T-cell (primary cell): ENCODE measurements at regions not wholly inside any gene's neighbourhood (a gene's known extent, or its start where the extent isn't known, plus 50 kb on each side); places are given as distances from the start of the nearest gene placed in this dataset.

Source experiments
- ATAC-seq, 4 experiments: fragments of 200-7000 bp in 3 of 4; fragments of 150-1000 bp in 1 of 4; cut with Tn5 transposase; replicated peaks in 1 of 4; 1 replicate in 3 of 4; 2 replicates in 1 of 4; pipeline ENCODE4 v1.10.0; 2021; ENCODE audit warnings: moderate library complexity in 3 of 4, mild to moderate bottlenecking in 2 of 4, moderate number of reproducible peaks in 1 of 4
- CTCF ChIA-PET, 2 donors: fragments of 300-600 bp; sonication (Branson Sonifier 250); formaldehyde crosslinking; loops; one replicate each; lab custom pipeline; 2022; ENCODE audit warnings: antibody characterized with exemption in 2 of 2; lab: Charles Lee
- POLR2A ChIA-PET, 2 donors: fragments of 300-600 bp; sonication (Branson Sonifier 250); formaldehyde crosslinking; loops; one replicate each; lab custom pipeline; 2022; ENCODE audit warnings: antibody characterized with exemption in 2 of 2; lab: Charles Lee
- DNase-seq, 35 experiments: peaks; one replicate each; pipeline versions ENCODE4 v3.0.0 to v3.0.0-alpha.2; 2013 to 2023
- H3K27ac ChIP-seq: one replicate; pipeline ENCODE4 v1.5.1; 2013; ENCODE audit warnings: low read length
- H3K27me3 ChIP-seq, 2 experiments: replicated peaks in 1 of 2; 1 replicate in 1 of 2; 2 replicates in 1 of 2; pipeline versions ENCODE4 v1.6.1 to v1.7.0; 2013; ENCODE audit warnings: low read length in 1 of 2, mixed read lengths in 1 of 2; ENCODE audit not compliant: control insufficient read depth in 2 of 2, insufficient read depth in 2 of 2; ENCODE audit errors: extremely low read depth in 1 of 2
- H3K36me3 ChIP-seq, 2 donors: 1 replicate in 1 of 2; 2 replicates in 1 of 2; pipeline versions ENCODE4 v1.6.1 to v1.7.0; 2013; ENCODE audit warnings: low read length in 1 of 2; ENCODE audit not compliant: control insufficient read depth in 2 of 2, insufficient read depth in 1 of 2; ENCODE audit errors: extremely low read depth in 1 of 2
- H3K4me1 ChIP-seq, 2 experiments: 1 replicate in 1 of 2; 2 replicates in 1 of 2; pipeline versions ENCODE4 v1.6.1 to v1.7.0; 2013; ENCODE audit warnings: low read length in 2 of 2, mixed read lengths in 1 of 2; ENCODE audit not compliant: insufficient read depth in 2 of 2, control insufficient read depth in 1 of 2; ENCODE audit errors: extremely low read depth in 1 of 2
- H3K4me3 ChIP-seq, 2 donors: 1 replicate in 1 of 2; 2 replicates in 1 of 2; pipeline versions ENCODE4 v1.5.1 to v1.7.0; 2013; ENCODE audit warnings: mild to moderate bottlenecking in 2 of 2, low read length in 1 of 2, moderate library complexity in 1 of 2; ENCODE audit not compliant: control insufficient read depth in 1 of 2; ENCODE audit errors: extremely low read depth in 1 of 2
- H3K9me3 ChIP-seq: 2 replicates; pipeline ENCODE4 v1.7.0; 2013
- H3K27ac Mint-ChIP-seq, 2 donors: one replicate each; pipeline ENCODE4 v1.8.0; 2020 to 2021; ENCODE audit warnings: mild to moderate bottlenecking in 2 of 2, mixed read lengths in 2 of 2
- H3K27me3 Mint-ChIP-seq, 2 donors: one replicate each; pipeline ENCODE4 v1.8.0; 2021 to 2022; ENCODE audit warnings: mixed read lengths in 2 of 2
- H3K36me3 Mint-ChIP-seq: one replicate; pipeline ENCODE4 v1.8.0; 2021; ENCODE audit warnings: mixed read lengths
- H3K4me1 Mint-ChIP-seq, 3 donors: one replicate each; pipeline ENCODE4 v1.8.0; 2020 to 2022; ENCODE audit warnings: mixed read lengths in 3 of 3, mild to moderate bottlenecking in 1 of 3
- H3K4me3 Mint-ChIP-seq, 3 donors: one replicate each; pipeline ENCODE4 v1.8.0; 2020 to 2022; ENCODE audit warnings: mild to moderate bottlenecking in 3 of 3, mixed read lengths in 3 of 3, moderate library complexity in 3 of 3
- H3K9me3 Mint-ChIP-seq, 3 donors: one replicate each; pipeline ENCODE4 v1.8.0; 2020 to 2022; ENCODE audit warnings: mixed read lengths in 3 of 3
- WGBS: methylation state at CpG from one replicate; pipeline ENCODE4 v1.1.5; 2013; ENCODE audit warnings: missing lambda C conversion rate; ENCODE audit not compliant: insufficient coverage; 5-methylcytosine and 5-hydroxymethylcytosine counted together

- H3K27ac Mint-ChIP-seq, result no peak overlapping the region
These were observed 1314.7 kb downstream of the FSTL5 start for GRCh38 chr4:160848901-160849760.

GRCh38 chr4:160864253-160864652 is 1299.5 kb downstream of the FSTL5 start:
- no CpG with 5 or more reads among the region's 1 CpG for WGBS
- CTCF ChIA-PET, result no interaction called here

More at GRCh38 chr4:160848901-160849760, 1314.7 kb downstream of the FSTL5 start:
- Histone ChIP-seq H3K9me3 (no peaks in the 10 kb centered on the region), H3K27ac (no peak overlapping the region), H3K4me1 (no peaks in the 10 kb centered on the region), H3K27me3 (no peaks in the 10 kb centered on the region), H3K4me3 (no peak overlapping the region), H3K36me3 (no peaks in the 10 kb centered on the region)
- Mint-ChIP-seq H3K9me3 (peaks cover 6 to 15% (median 7%) of the 10 kb centered on the region in 3 donors), H3K4me3 (no peak overlapping the region), H3K4me1 (no peaks in the 10 kb centered on the region), H3K36me3 (no peaks in the 10 kb centered on the region), H3K27me3 (no peaks in the 10 kb centered on the region)
- ATAC-seq (no peak), DNase-seq (no peak)
- ChIA-PET POLR2A (no interaction called here), CTCF (no interaction called here)
- WGBS, result 100% methylated on average over 1 of the region's 9 CpGs

GRCh38 chr4:160869899-160870298 is 1293.9 kb downstream of the FSTL5 start:
- ChIA-PET POLR2A (no interaction called here), CTCF (no interaction called here)
- DNase-seq (no peak), ATAC-seq (no peak)
- Histone ChIP-seq H3K9me3 (no peaks in the 10 kb centered on the region), H3K36me3 (no peaks in the 10 kb centered on the region), H3K27me3 (no peaks in the 10 kb centered on the region), H3K4me1 (no peaks in the 10 kb centered on the region), H3K4me3 (no peak overlapping the region), H3K27ac (no peak overlapping the region)
- no peak overlapping the region for H3K27ac Mint-ChIP-seq
- H3K4me3 Mint-ChIP-seq, result no peak overlapping the region
- no peaks in the 10 kb centered on the region for H3K27me3 Mint-ChIP-seq
- no peaks in the 10 kb centered on the region for H3K4me1 Mint-ChIP-seq
- H3K36me3 Mint-ChIP-seq, result no peaks in the 10 kb centered on the region
- H3K9me3 Mint-ChIP-seq, result peaks cover 3 to 11% (median 6%) of the 10 kb centered on the region in 3 donors

More at GRCh38 chr4:160864253-160864652, 1299.5 kb downstream of the FSTL5 start:
- H3K4me3 ChIP-seq, result no peak overlapping the region
- no peaks in the 10 kb centered on the region for H3K36me3 ChIP-seq
- Mint-ChIP-seq H3K4me3 (no peak overlapping the region), H3K9me3 (peaks cover 0 to 15% (median 12%) of the 10 kb centered on the region in 3 donors), H3K36me3 (no peaks in the 10 kb centered on the region), H3K4me1 (no peaks in the 10 kb centered on the region), H3K27ac (no peak overlapping the region), H3K27me3 (no peaks in the 10 kb centered on the region)
- DNase-seq (no peak), ATAC-seq (no peak)
- H3K27ac ChIP-seq, result no peak overlapping the region
- no peaks in the 10 kb centered on the region for H3K4me1 ChIP-seq
- no peaks in the 10 kb centered on the region for H3K27me3 ChIP-seq
- POLR2A ChIA-PET, result no interaction called here
- H3K9me3 ChIP-seq, result no peaks in the 10 kb centered on the region

DNA sequence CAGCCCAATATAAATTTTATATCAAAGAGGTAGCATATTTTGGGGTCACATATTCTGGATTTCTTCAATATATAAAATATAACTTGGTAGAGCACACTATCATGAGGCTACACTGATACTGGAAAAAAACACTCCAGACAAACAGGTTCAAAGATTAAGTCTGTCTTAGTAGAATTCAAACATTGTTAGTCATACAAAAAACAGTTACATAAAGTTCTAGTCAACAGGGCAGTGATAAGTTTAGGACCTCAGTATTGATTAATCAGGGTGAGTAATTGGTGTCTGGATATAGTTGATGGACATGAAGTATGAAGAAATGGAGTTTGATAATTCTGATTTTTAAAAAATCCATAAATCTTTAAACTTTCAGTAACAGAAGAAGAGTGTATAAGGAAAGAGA is 1291.3 kb downstream of the FSTL5 start:
- CTCF ChIA-PET, result no interaction called here
- H3K4me1 ChIP-seq, result no peaks in the 10 kb centered on the region
- no peak overlapping the region for H3K4me3 ChIP-seq
- Mint-ChIP-seq H3K4me1 (no peaks in the 10 kb centered on the region), H3K27ac (no peak overlapping the region), H3K9me3 (peaks cover 5 to 9% (median 7%) of the 10 kb centered on the region in 3 donors), H3K27me3 (no peaks in the 10 kb centered on the region), H3K4me3 (no peak overlapping the region), H3K36me3 (no peaks in the 10 kb centered on the region)
- no peaks in the 10 kb centered on the region for H3K36me3 ChIP-seq
- POLR2A ChIA-PET, result no interaction called here
- no peak for DNase-seq
- no peak overlapping the region for H3K27ac ChIP-seq
- no peaks in the 10 kb centered on the region for H3K9me3 ChIP-seq
- no peaks in the 10 kb centered on the region for H3K27me3 ChIP-seq
- ATAC-seq, result no peak

DNA sequence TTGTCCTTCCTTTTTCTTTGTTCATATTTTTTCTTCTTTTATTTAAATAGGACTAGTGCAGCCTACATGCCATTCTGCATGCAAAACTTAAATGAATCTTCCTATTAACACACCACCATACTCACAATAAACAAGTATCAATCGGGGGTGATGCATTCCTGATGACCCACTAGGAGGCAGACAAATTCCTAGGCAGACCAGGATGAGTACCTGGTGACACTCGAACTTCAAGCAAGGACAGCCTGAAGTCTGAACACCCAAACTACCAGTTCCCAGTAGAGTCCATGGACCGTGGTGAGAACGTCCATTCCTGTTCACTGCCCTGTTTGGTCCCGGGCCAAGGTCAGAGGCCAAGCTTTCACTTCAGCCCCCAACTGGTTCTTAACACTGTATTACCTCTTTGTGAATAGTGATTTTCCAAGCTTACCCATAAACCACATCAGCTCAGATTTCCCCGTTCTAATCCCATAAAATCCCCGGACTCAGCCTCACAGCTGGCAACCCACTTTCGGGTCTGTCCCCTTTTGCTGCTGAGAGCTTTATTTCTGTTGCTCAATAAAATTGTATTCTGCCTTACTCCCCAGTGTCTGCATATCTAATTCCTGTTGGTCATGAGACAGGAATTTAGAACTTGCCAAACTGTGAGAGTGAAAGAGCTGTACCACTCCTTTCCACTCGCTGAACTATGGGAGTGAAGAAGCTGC is 1286.6 kb downstream of the FSTL5 start:
- Histone ChIP-seq H3K4me3 (no peak overlapping the region), H3K27me3 (no peaks in the 10 kb centered on the region), H3K9me3 (no peaks in the 10 kb centered on the region), H3K36me3 (no peaks in the 10 kb centered on the region), H3K27ac (no peak overlapping the region), H3K4me1 (no peaks in the 10 kb centered on the region)
- 70% methylated on average over 4 of the region's 9 CpGs for WGBS
- Mint-ChIP-seq H3K27ac (no peak overlapping the region), H3K4me3 (no peak overlapping the region), H3K9me3 (peaks cover 4 to 13% (median 12%) of the 10 kb centered on the region in 3 donors), H3K36me3 (no peaks in the 10 kb centered on the region), H3K27me3 (no peaks in the 10 kb centered on the region), H3K4me1 (no peaks in the 10 kb centered on the region)
- ATAC-seq (no peak), DNase-seq (no peak)
- POLR2A ChIA-PET, result no interaction called here
- CTCF ChIA-PET, result no interaction called here

DNA sequence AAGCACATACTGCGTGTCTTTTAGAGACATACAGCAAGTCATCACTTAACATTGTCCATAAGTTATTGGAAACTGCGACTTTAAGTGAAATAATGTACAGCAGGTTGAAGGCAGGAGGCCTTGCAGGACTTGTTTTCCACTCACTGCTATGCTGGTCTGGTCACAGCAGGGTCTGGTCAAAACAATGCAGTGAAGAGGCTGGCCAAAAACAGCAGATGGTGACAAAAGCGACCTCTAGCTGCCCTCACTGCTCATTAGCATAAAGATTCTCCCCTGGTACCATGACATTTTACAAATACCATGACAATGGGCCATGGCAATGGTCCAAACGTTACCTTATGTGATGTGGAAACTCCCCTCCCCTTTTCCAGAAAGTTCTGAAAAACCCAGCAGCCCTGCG is 1283.6 kb downstream of the FSTL5 start:
- Mint-ChIP-seq H3K4me1 (no peaks in the 10 kb centered on the region), H3K36me3 (no peaks in the 10 kb centered on the region), H3K27ac (no peak overlapping the region), H3K27me3 (no peaks in the 10 kb centered on the region), H3K4me3 (no peak overlapping the region), H3K9me3 (peaks cover 4 to 19% (median 12%) of the 10 kb centered on the region in 3 donors)
- POLR2A ChIA-PET, result no interaction called here
- no peak for DNase-seq
- CTCF ChIA-PET, result no interaction called here
- Histone ChIP-seq H3K4me1 (no peaks in the 10 kb centered on the region), H3K4me3 (no peak overlapping the region), H3K36me3 (no peaks in the 10 kb centered on the region), H3K27ac (no peak overlapping the region), H3K27me3 (no peaks in the 10 kb centered on the region), H3K9me3 (no peaks in the 10 kb centered on the region)
- no peak for ATAC-seq
- WGBS, result 39% methylated on average over 2 of the region's 5 CpGs
